Endothelial cell of umbilical vein (primary cell): ENCODE measurements at regions not wholly inside any gene's neighbourhood (a gene's known extent, or its start where the extent isn't known, plus 50 kb on each side); places are given as distances from the start of the nearest gene placed in this dataset.

Source experiments
- BruUV-seq: library from RNA; stranded (reverse); fragments of 400-500 nt; replicated peaks from 2 replicates; lab custom pipeline; 2021; lab: Mats Ljungman, UMichigan
- CTCF ChIA-PET: fragments of 300-600, 350-600 bp; sonication (Branson Sonifier 250); formaldehyde crosslinking; loops from one replicate; lab custom pipeline; 2021; ENCODE audit warnings: antibody characterized with exemption, inconsistent platforms; lab: Charles Lee
- POLR2A ChIA-PET: fragments of 300-600, 350-600 bp; sonication (Branson Sonifier 250); formaldehyde crosslinking; loops from one replicate; lab custom pipeline; 2021; ENCODE audit warnings: antibody characterized with exemption, inconsistent platforms; lab: Charles Lee
- DNase-seq: peaks from one replicate; pipeline ENCODE4 v3.0.0-alpha.2; 2011; ENCODE audit warnings: low read depth, low spot score
- FAIRE-seq: peaks from 2 replicates; lab custom pipeline; 2011; peaks lifted over from hg19 to GRCh38; lab: Jason Lieb, UNC
- H2AFZ ChIP-seq: 2 replicates; pipeline ENCODE4 v1.6.0; 2012; ENCODE audit warnings: low read depth, low read length, control low read depth, inconsistent platforms
- H3K27ac ChIP-seq: 2 replicates; pipeline ENCODE4 v1.5.1; 2011; ENCODE audit warnings: low read depth, mild to moderate bottlenecking, control low read depth, low read length, moderate library complexity; ENCODE audit not compliant: insufficient read depth
- H3K27me3 ChIP-seq, 2 experiments: 2 replicates each; pipeline versions ENCODE4 v1.6.0 to v1.6.1; 2011; ENCODE audit warnings: low read length in 2 of 2, mixed read lengths in 1 of 2; ENCODE audit not compliant: control insufficient read depth in 2 of 2, insufficient read depth in 2 of 2
- H3K36me3 ChIP-seq, 2 experiments: 2 replicates in 1 of 2; 3 replicates in 1 of 2; pipeline ENCODE4 v1.5.1; 2011; ENCODE audit warnings: low read length in 2 of 2, mild to moderate bottlenecking in 1 of 2, moderate library complexity in 1 of 2; ENCODE audit not compliant: control insufficient read depth in 2 of 2, insufficient read depth in 2 of 2; ENCODE audit errors: extremely low read depth in 1 of 2
- H3K4me1 ChIP-seq: 3 replicates; pipeline ENCODE4 v1.5.1; 2011; ENCODE audit warnings: mild to moderate bottlenecking, low read length; ENCODE audit not compliant: control insufficient read depth, insufficient read depth; ENCODE audit errors: extremely low read depth
- H3K4me2 ChIP-seq: 2 replicates; pipeline ENCODE4 v1.6.1; 2011; ENCODE audit warnings: low read length, control low read depth, mixed read lengths; ENCODE audit not compliant: insufficient read depth
- H3K4me3 ChIP-seq, 3 experiments: fragments of 200-600 bp in 1 of 3; sonication (generic), shearing (Covaris generic) in 1 of 3; replicated peaks in 1 of 3; 2 replicates each; pipeline ENCODE4 v1.5.1; 2011 to 2016; ENCODE audit warnings: control low read depth in 3 of 3, low read length in 3 of 3, mild to moderate bottlenecking in 2 of 3, inconsistent platforms in 1 of 3, low read depth in 1 of 3, moderate library complexity in 1 of 3; ENCODE audit not compliant: insufficient read depth in 1 of 3
- H3K79me2 ChIP-seq: 2 replicates; pipeline ENCODE4 v1.6.0; 2012; ENCODE audit warnings: low read length, inconsistent platforms; ENCODE audit not compliant: control insufficient read depth, insufficient read depth
- H3K9ac ChIP-seq: replicated peaks from 2 replicates; pipeline ENCODE3; 2011; ENCODE audit warnings: low read length, control low read depth; ENCODE audit not compliant: insufficient read depth; ENCODE audit errors: extremely low read depth
- H3K9me1 ChIP-seq: replicated peaks from 3 replicates; pipeline ENCODE4 v1.6.0; 2011; ENCODE audit warnings: mild to moderate bottlenecking, low read length; ENCODE audit not compliant: control insufficient read depth, insufficient read depth; ENCODE audit errors: extremely low read depth
- H3K9me3 ChIP-seq: replicated peaks from 2 replicates; pipeline ENCODE4 v1.5.1; 2012; ENCODE audit warnings: low read length, inconsistent platforms; ENCODE audit not compliant: control insufficient read depth, insufficient read depth
- H4K20me1 ChIP-seq: replicated peaks from 2 replicates; pipeline ENCODE3; 2011; ENCODE audit warnings: mild to moderate bottlenecking, low read length; ENCODE audit not compliant: control insufficient read depth, insufficient read depth; ENCODE audit errors: extremely low read depth
- EZH2 ChIP-seq: IDR thresholded peaks from 2 replicates; pipeline ENCODE4 v1.6.1; 2012; ENCODE audit warnings: borderline replicate concordance, low read depth, mild to moderate bottlenecking, moderate library complexity, low read length, inconsistent platforms; ENCODE audit not compliant: severe bottlenecking
- FOS ChIP-seq: IDR thresholded peaks from 2 replicates; pipeline ENCODE4 v1.6.1; 2011; ENCODE audit warnings: mild to moderate bottlenecking, low read length, moderate library complexity, borderline replicate concordance; ENCODE audit not compliant: insufficient read depth
- GATA2 ChIP-seq: IDR thresholded peaks from 2 replicates; pipeline ENCODE4 v1.7.0; 2011; ENCODE audit warnings: low read depth, mild to moderate bottlenecking, moderate library complexity, mixed read lengths, low read length; ENCODE audit not compliant: insufficient read length, insufficient read depth
- JUN ChIP-seq: IDR thresholded peaks from 2 replicates; pipeline ENCODE4 v1.6.1; 2011; ENCODE audit warnings: borderline replicate concordance, low read depth; ENCODE audit not compliant: insufficient read length, insufficient read depth
- MYC ChIP-seq: IDR thresholded peaks from one replicate; pipeline ENCODE4 v1.6.1; 2011; ENCODE audit warnings: mild to moderate bottlenecking, low read depth, low read length
- POLR2A ChIP-seq: IDR thresholded peaks from 2 replicates; pipeline ENCODE4 v1.6.1; 2012; ENCODE audit warnings: low read depth, mild to moderate bottlenecking, control low read depth, low read length
- POLR2AphosphoS5 ChIP-seq: IDR thresholded peaks from 2 replicates; pipeline ENCODE4 v1.6.1; 2012; ENCODE audit warnings: low read depth, mild to moderate bottlenecking, control low read depth, low read length, moderate library complexity; ENCODE audit not compliant: insufficient read depth
- dilution Hi-C: fragments of 300-500 bp; cut with MboI; formaldehyde crosslinking; loops from one replicate; pipeline ENCODE4 v1.15.0; 2019; ENCODE audit warnings: low sequenced_read_pairs; ENCODE audit not compliant: extremely low pct_ligation_motif_present
- intact Hi-C: fragments of 100-400 bp; cut with micrococcal nuclease; formaldehyde crosslinking; loops from one replicate; pipeline ENCODE4 v1.10.0; 2022
- TF ChIP-seq, protein P1 (sequence below), 2 donors: IDR thresholded peaks; 1 replicate in 1 of 2; 2 replicates in 1 of 2; pipeline ENCODE4 v1.5.1; 2011; ENCODE audit warnings: low read length in 2 of 2, mild to moderate bottlenecking in 2 of 2, moderate library complexity in 2 of 2, control low read depth in 1 of 2, inconsistent platforms in 1 of 2, low read depth in 1 of 2; ENCODE audit not compliant: insufficient read depth in 1 of 2; ENCODE audit errors: extremely low read depth in 1 of 2
- TF ChIP-seq, protein P2 (sequence below): IDR thresholded peaks from 2 replicates; pipeline ENCODE4 v1.6.1; 2011; ENCODE audit not compliant: insufficient read depth, insufficient read length

DNA sequence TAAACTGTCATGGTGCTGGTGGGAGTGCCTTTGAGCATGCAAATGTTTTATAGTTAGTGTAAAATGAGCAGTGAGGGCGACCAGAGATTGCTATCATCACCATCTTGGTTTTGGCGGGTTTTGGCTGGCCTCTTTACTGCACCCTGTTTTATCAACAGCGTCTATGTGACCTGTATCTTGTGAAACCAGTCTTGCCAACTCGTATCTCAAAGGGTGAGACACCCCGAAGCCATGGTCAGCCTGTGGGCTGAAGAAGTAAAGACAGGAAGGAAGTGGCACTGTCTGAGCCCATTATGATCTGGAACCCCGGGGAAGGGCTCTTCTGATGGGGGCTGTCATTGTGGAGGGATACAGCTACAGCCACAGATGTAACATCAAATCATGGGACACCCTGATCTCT, 81.5 kb upstream of the FAM216B start:
- H3K9ac ChIP-seq, result no peak overlapping the region
- intact Hi-C loops, result no loop called here
- H3K79me2 ChIP-seq, result no peaks in the 10 kb centered on the region
- no peak for FAIRE-seq
- H3K4me3 ChIP-seq, result no peak overlapping the region
- no peak for DNase-seq
- peaks cover 0 to 1% of the 10 kb centered on the region in 2 experiments for H3K27me3 ChIP-seq
- TF ChIP-seq POLR2A (no peak), GATA2 (no peak), POLR2AphosphoS5 (no peak), FOS (no peak), EZH2 (no peak), JUN (no peak), MYC (no peak)
- TF ChIP-seq, protein P1, sequence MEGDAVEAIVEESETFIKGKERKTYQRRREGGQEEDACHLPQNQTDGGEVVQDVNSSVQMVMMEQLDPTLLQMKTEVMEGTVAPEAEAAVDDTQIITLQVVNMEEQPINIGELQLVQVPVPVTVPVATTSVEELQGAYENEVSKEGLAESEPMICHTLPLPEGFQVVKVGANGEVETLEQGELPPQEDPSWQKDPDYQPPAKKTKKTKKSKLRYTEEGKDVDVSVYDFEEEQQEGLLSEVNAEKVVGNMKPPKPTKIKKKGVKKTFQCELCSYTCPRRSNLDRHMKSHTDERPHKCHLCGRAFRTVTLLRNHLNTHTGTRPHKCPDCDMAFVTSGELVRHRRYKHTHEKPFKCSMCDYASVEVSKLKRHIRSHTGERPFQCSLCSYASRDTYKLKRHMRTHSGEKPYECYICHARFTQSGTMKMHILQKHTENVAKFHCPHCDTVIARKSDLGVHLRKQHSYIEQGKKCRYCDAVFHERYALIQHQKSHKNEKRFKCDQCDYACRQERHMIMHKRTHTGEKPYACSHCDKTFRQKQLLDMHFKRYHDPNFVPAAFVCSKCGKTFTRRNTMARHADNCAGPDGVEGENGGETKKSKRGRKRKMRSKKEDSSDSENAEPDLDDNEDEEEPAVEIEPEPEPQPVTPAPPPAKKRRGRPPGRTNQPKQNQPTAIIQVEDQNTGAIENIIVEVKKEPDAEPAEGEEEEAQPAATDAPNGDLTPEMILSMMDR (IDR thresholded peaks at IDR 0.05; ENCODE audit: extremely low read depth in 1 of 2, insufficient read depth in 1 of 2, low read depth in 1 of 2, low read length in 2 of 2), result no peak
- TF ChIP-seq, protein P2, sequence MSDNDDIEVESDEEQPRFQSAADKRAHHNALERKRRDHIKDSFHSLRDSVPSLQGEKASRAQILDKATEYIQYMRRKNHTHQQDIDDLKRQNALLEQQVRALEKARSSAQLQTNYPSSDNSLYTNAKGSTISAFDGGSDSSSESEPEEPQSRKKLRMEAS, result no peak
- POLR2A ChIA-PET, result no interaction called here
- no TSS peak for BruUV-seq
- dilution Hi-C loops, result no loop called here
- H2AFZ ChIP-seq, result no peak overlapping the region
- no peak overlapping the region for H3K4me2 ChIP-seq
- no peaks in the 10 kb centered on the region for H3K36me3 ChIP-seq
- CTCF ChIA-PET, result no interaction called here
- H3K4me1 ChIP-seq, result no peaks in the 10 kb centered on the region
- no peaks in the 10 kb centered on the region for H4K20me1 ChIP-seq
- H3K9me3 ChIP-seq, result no peaks in the 10 kb centered on the region
- H3K9me1 ChIP-seq, result no peaks in the 10 kb centered on the region
- H3K27ac ChIP-seq, result no peak overlapping the region
